Stomach (tissue), 8 donors: ENCODE measurements at regions not wholly inside any gene's neighbourhood (a gene's known extent, or its start where the extent isn't known, plus 50 kb on each side); places are given as distances from the start of the nearest gene placed in this dataset.

ENCODE experiments used
- DNase-seq, 2 donors: peaks; one replicate each; pipeline versions ENCODE4 v3.0.0 to v3.0.0-alpha.2; 2013 to 2019
- H3K27ac ChIP-seq, 5 donors: fragments of 200-600 bp in 4 of 5; sonication (generic) in 4 of 5; one replicate each; pipeline ENCODE4 v1.5.1; 2013 to 2019; ENCODE audit warnings: mild to moderate bottlenecking in 1 of 5, moderate library complexity in 1 of 5
- H3K27me3 ChIP-seq, 3 donors: fragments of 200-600 bp; sonication (generic); one replicate each; pipeline ENCODE4 v1.5.1; 2017 to 2019; ENCODE audit warnings: mixed run types in 1 of 3
- H3K36me3 ChIP-seq, 4 donors: fragments of 200-600 bp; sonication (generic); 1 replicate in 3 of 4; 2 replicates in 1 of 4; pipeline ENCODE4 v1.5.1; 2016 to 2019
- H3K4me1 ChIP-seq, 4 donors: fragments of 200-600 bp; sonication (generic); one replicate each; pipeline ENCODE4 v1.5.1; 2016 to 2019
- H3K4me3 ChIP-seq, 4 donors: fragments of 200-600 bp; sonication (generic) in 3 of 4; one replicate each; pipeline ENCODE4 v1.5.1; 2016 to 2019; ENCODE audit warnings: mild to moderate bottlenecking in 1 of 4
- H3K9me3 ChIP-seq, 4 donors: fragments of 200-600 bp; sonication (generic); one replicate each; pipeline ENCODE4 v1.5.1; 2016 to 2019
- CTCF ChIP-seq, 7 experiments: fragments of 450-650 bp in 4 of 7; fragments of 200-600 bp in 3 of 7; sonication (generic) in 3 of 7; IDR thresholded peaks; one replicate each; pipeline ENCODE4 v1.5.1; 2016 to 2019; ENCODE audit warnings: antibody characterized with exemption in 7 of 7, control low read depth in 2 of 7, mild to moderate bottlenecking in 1 of 7
- EP300 ChIP-seq: sonication (generic); formaldehyde crosslinking; IDR thresholded peaks from one replicate; pipeline ENCODE4 v1.6.1; 2017; ENCODE audit warnings: antibody characterized with exemption
- POLR2A ChIP-seq, 4 donors: fragments of 450-650 bp; IDR thresholded peaks; one replicate each; pipeline ENCODE4 v1.6.1; 2016; ENCODE audit warnings: antibody characterized with exemption in 4 of 4, control low read depth in 2 of 4, mild to moderate bottlenecking in 1 of 4, moderate library complexity in 1 of 4
- POLR2AphosphoS5 ChIP-seq, 3 donors: sonication (generic); formaldehyde crosslinking; IDR thresholded peaks; one replicate each; pipeline ENCODE4 v1.6.1; 2016; ENCODE audit warnings: antibody characterized with exemption in 3 of 3
- WGBS, 5 donors: extraction: QIAGEN DNeasy Blood & Tissue Kit in 3 of 5; methylation state at CpG; one replicate each; pipeline versions ENCODE4 v1.1.5 to v1.1.7; 2013 to 2018; 5-methylcytosine and 5-hydroxymethylcytosine counted together
- intact Hi-C: fragments of 100-400 bp; cut with DNase I; formaldehyde crosslinking; loops from one replicate; pipeline ENCODE4 v1.15.1; 2023; ENCODE audit warnings: low total_unique reads
- donor health status: healthy with polysubstance abuse.
- donor health status: Bipolar disorder and iron deficiency.
- donor health status: healthy.

DNA sequence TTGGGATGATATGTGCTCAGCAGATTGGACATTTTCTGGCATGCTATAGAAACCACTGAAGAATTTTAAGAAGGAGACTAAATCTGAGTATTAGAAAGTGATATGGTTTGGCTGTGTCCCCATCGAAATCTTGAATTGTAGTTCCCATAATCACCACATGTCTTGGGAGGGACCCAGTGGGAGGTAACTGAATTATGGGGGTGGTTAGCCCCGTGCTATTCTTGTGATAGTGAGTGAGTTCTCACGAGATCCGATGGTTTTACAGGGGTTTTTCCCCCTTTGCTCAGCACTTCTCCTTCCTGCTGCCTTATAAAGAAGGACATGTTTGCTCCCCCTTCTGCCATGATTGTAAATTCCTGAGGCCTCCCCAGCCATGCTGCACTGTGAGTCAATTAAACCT, 535.9 kb upstream of the VRK2 start:
- Histone ChIP-seq H3K27ac (no peak overlapping the region), H3K27me3 (no peaks in the 10 kb centered on the region), H3K4me1 (no peaks in the 10 kb centered on the region), H3K9me3 (no peaks in the 10 kb centered on the region), H3K36me3 (no peaks in the 10 kb centered on the region), H3K4me3 (no peak overlapping the region)
- DNase-seq, result no peak
- intact Hi-C loops, result no loop called here
- WGBS, 5 donors, result 68 to 83% (median 72%) methylated on average over 4 of the region's 4 CpGs
- no peak for TF ChIP-seq CTCF (IDR thresholded peaks at IDR 0.05)
- no peak for TF ChIP-seq POLR2AphosphoS5 (IDR thresholded peaks at IDR 0.05)
- TF ChIP-seq EP300, result no peak
- no peak for TF ChIP-seq POLR2A (IDR thresholded peaks at IDR 0.05)

- no peak for DNase-seq
- TF ChIP-seq POLR2A (IDR thresholded peaks at IDR 0.05), result no peak
- TF ChIP-seq EP300, result no peak
- no peak for TF ChIP-seq CTCF (IDR thresholded peaks at IDR 0.05)
- TF ChIP-seq POLR2AphosphoS5 (IDR thresholded peaks at IDR 0.05), result no peak
- H3K27me3 ChIP-seq, result no peaks in the 10 kb centered on the region
- no peak overlapping the region for H3K4me3 ChIP-seq
- H3K27ac ChIP-seq, result no peak overlapping the region
- intact Hi-C loops, result loop anchor here (5.0 kb wide), 1 partner anchor 1333 kb away; the partner anchor contains the start of gene CCDC85A
- no peaks in the 10 kb centered on the region for H3K36me3 ChIP-seq
- H3K4me1 ChIP-seq, result peaks cover 0 to 4% (median 0%) of the 10 kb centered on the region in 4 donors
- H3K9me3 ChIP-seq, result no peaks in the 10 kb centered on the region
- WGBS, 5 donors, result 19 to 37% (median 35%) methylated on average over 3 of the region's 3 CpGs
These were observed 531.2 kb upstream of the VRK2 start for GRCh38 chr2:57515366-57515765.

- intact Hi-C loops, result loop anchor here (5.0 kb wide), 1 partner anchor 1335 kb away; the partner anchor contains the start of gene CCDC85A
- WGBS, 5 donors, result 9 to 14% (median 12%) methylated on average over 7 of the region's 7 CpGs
These were observed 529.8 kb upstream of the VRK2 start for GRCh38 chr2:57516698-57517340.

DNA sequence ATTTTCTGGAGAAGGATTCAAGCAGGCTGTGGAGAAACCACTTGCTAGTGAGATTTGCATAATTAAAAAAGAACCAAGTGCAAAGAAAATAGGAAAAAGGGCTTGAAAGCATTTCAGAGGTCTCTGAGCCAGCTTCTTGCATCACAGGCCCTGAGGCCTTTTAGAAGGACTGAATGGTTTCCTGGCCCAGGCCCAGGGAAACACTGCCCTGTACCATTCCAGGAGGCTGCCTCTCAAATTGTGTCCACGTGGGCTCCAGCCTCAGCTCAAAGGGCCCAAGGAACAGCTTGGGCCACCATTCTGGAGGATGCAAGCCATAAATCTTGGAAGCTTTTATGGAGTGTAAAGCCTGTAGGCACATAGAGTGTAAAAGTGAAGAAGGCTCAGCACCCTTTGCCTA, 523.3 kb upstream of the VRK2 start:
- intact Hi-C loops, result no loop called here
- no peak for DNase-seq
- no peaks in the 10 kb centered on the region for H3K4me1 ChIP-seq
- H3K36me3 ChIP-seq, result no peaks in the 10 kb centered on the region
- 68 to 80% (median 73%) methylated on average over 1 of the region's 1 CpG for WGBS, 5 donors
- H3K9me3 ChIP-seq, result peaks cover 0 to 7% (median 2%) of the 10 kb centered on the region in 4 donors
- H3K27ac ChIP-seq, result no peak overlapping the region
- TF ChIP-seq POLR2AphosphoS5 (IDR thresholded peaks at IDR 0.05), result no peak
- no peak for TF ChIP-seq POLR2A (IDR thresholded peaks at IDR 0.05)
- no peak for TF ChIP-seq EP300
- TF ChIP-seq CTCF (IDR thresholded peaks at IDR 0.05), result no peak
- no peak overlapping the region for H3K4me3 ChIP-seq
- no peaks in the 10 kb centered on the region for H3K27me3 ChIP-seq

More at GRCh38 chr2:57516698-57517340, 529.8 kb upstream of the VRK2 start:
- H3K9me3 ChIP-seq, result no peaks in the 10 kb centered on the region
- peaks cover 0 to 4% (median 0%) of the 10 kb centered on the region in 4 donors for H3K4me1 ChIP-seq
- no peak overlapping the region for H3K27ac ChIP-seq
- no peak for TF ChIP-seq EP300
- peak in 5 of 7 experiments; percentile 23 to 64 (median 59) for TF ChIP-seq CTCF (IDR thresholded peaks at IDR 0.05)
- no peak for TF ChIP-seq POLR2AphosphoS5 (IDR thresholded peaks at IDR 0.05)
- TF ChIP-seq POLR2A (IDR thresholded peaks at IDR 0.05), result no peak
- H3K27me3 ChIP-seq, result no peaks in the 10 kb centered on the region
- no peak overlapping the region for H3K4me3 ChIP-seq
- peak in 1 of 2 donors; percentile 59 for DNase-seq
- H3K36me3 ChIP-seq, result no peaks in the 10 kb centered on the region
